HG02571 (cell line): ENCODE measurements at regions not wholly inside any gene's neighbourhood (a gene's known extent, or its start where the extent isn't known, plus 50 kb on each side); places are given as distances from the start of the nearest gene placed in this dataset.

Experiments
- ATAC-seq: cut with Tn5 transposase; IDR thresholded peaks from one replicate; pipeline ENCODE4 v1.9.1; 2021; ENCODE audit warnings: mild to moderate bottlenecking, moderate library complexity; ENCODE audit not compliant: unreplicated experiment

GRCh38 chr4:14478504-14478903 lies 523.8 kb upstream of the CPEB2 start:
- ATAC-seq = no peak

- ATAC-seq = no peak
These were observed 505.9 kb upstream of the CPEB2 start for GRCh38 chr4:14496408-14496807.

- ATAC-seq = no peak
These were observed 505.3 kb upstream of the CPEB2 start for GRCh38 chr4:14496969-14497368.

- no peak for ATAC-seq
These were observed 498.1 kb upstream of the CPEB2 start for GRCh38 chr4:14504162-14504561.

GRCh38 chr4:14513471-14513870 lies 488.8 kb upstream of the CPEB2 start:
- no peak for ATAC-seq

- no peak for ATAC-seq
These were observed 486.7 kb upstream of the CPEB2 start for GRCh38 chr4:14515556-14515955.

- ATAC-seq = no peak
These were observed 484.1 kb upstream of the CPEB2 start for GRCh38 chr4:14518136-14518535.

GRCh38 chr4:14520171-14520570 lies 482.1 kb upstream of the CPEB2 start:
- ATAC-seq = no peak

- ATAC-seq = no peak
These were observed 478.0 kb upstream of the CPEB2 start for GRCh38 chr4:14524276-14524675.

- no peak for ATAC-seq
These were observed 473.4 kb upstream of the CPEB2 start for GRCh38 chr4:14528918-14529317.

- no peak for ATAC-seq
These were observed 472.6 kb upstream of the CPEB2 start for GRCh38 chr4:14529653-14530052.

GRCh38 chr4:14532436-14532835 lies 469.8 kb upstream of the CPEB2 start:
- no peak for ATAC-seq

GRCh38 chr4:14539246-14539645 lies 463.0 kb upstream of the CPEB2 start:
- ATAC-seq = no peak

- no peak for ATAC-seq
These were observed 457.1 kb upstream of the CPEB2 start for GRCh38 chr4:14545163-14545562.

GRCh38 chr4:14545807-14546206 lies 456.5 kb upstream of the CPEB2 start:
- ATAC-seq = no peak

- no peak for ATAC-seq
These were observed 450.2 kb upstream of the CPEB2 start for GRCh38 chr4:14552119-14552518.

- ATAC-seq = no peak
These were observed 442.6 kb upstream of the CPEB2 start for GRCh38 chr4:14559646-14560045.

GRCh38 chr4:14560577-14560976 lies 441.7 kb upstream of the CPEB2 start:
- ATAC-seq = no peak

GRCh38 chr4:14562901-14563300 lies 439.4 kb upstream of the CPEB2 start:
- ATAC-seq = no peak

- no peak for ATAC-seq
These were observed 438.0 kb upstream of the CPEB2 start for GRCh38 chr4:14564281-14564680.

- no peak for ATAC-seq
These were observed 435.8 kb upstream of the CPEB2 start for GRCh38 chr4:14566518-14566917.

- ATAC-seq = no peak
These were observed 433.9 kb upstream of the CPEB2 start for GRCh38 chr4:14568351-14568750.

GRCh38 chr4:14575289-14575688 lies 427.0 kb upstream of the CPEB2 start:
- no peak for ATAC-seq

- ATAC-seq = no peak
These were observed 426.4 kb upstream of the CPEB2 start for GRCh38 chr4:14575919-14576318.
